ENCODE measurements at regions not wholly inside any gene's neighbourhood (a gene's known extent, or its start where the extent isn't known, plus 50 kb on each side); places are given as distances from the start of the nearest gene placed in this dataset.

DNA sequence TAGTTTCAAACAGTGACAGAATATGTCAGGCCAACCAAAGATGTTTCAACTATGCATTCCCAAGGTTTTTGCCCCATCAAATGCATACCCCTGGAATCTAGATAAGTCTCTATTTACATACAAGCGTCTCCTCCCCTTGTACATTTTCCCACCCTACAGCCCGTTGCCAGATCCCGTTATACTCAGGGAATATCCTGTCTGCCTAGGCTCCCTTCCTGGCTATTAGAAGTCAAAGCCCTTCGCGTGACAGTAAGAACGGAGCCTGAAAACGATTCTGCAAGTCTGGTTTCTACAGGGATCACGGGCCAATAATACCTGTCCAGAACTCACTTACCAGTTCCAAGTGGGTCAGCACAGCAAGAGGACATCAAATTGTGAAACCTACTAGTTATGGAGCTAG, 134.8 kb downstream of the LACC1 start:
- no peaks in the 10 kb centered on the region for H3K4me1 ChIP-seq (ENCODE audit: control insufficient read depth, extremely low read depth, insufficient read depth, low read length)
- H3K4me3 ChIP-seq (replicated peaks in 1 of 4; ENCODE audit: control extremely low read depth in 1 of 4, insufficient read depth in 1 of 4, low read depth in 3 of 4, low read length in 4 of 4): no peak overlapping the region
- no peak overlapping the region for H3K4me2 ChIP-seq (ENCODE audit: extremely low read depth, insufficient read depth, low read length)
- no peaks in the 10 kb centered on the region for H4K20me1 ChIP-seq (ENCODE audit: control insufficient read depth, extremely low read depth, insufficient read depth, low read length)
- H3K79me2 ChIP-seq (ENCODE audit: control insufficient read depth, insufficient read depth, low read length): no peaks in the 10 kb centered on the region
- no peaks in the 10 kb centered on the region for H3K36me3 ChIP-seq (ENCODE audit: control insufficient read depth, insufficient read depth, low read length)
- no peak for DNase-seq (ENCODE audit: low read depth in 2 of 2)
- H3K27ac ChIP-seq (ENCODE audit: insufficient read depth, low read length): no peak overlapping the region
- H3K27me3 ChIP-seq (ENCODE audit: control insufficient read depth, insufficient read depth, low read length): no peaks in the 10 kb centered on the region
- TF ChIP-seq CTCF (conservative IDR thresholded peaks at IDR 0.05 in 1 of 2, IDR thresholded peaks at IDR 0.05 in 1 of 2; ENCODE audit: low read depth in 1 of 2, low read length in 2 of 2) (no peak), EZH2 (IDR thresholded peaks at IDR 0.05; ENCODE audit: low read length, missing control alignments) (no peak)
- no peak overlapping the region for H2AFZ ChIP-seq (ENCODE audit: low read length)
- no peaks in the 10 kb centered on the region for H3K9me3 ChIP-seq (ENCODE audit: control insufficient read depth, insufficient read depth, low read depth, low read length)
- H3K9ac ChIP-seq (ENCODE audit: insufficient read depth, low read length): no peak overlapping the region

DNA sequence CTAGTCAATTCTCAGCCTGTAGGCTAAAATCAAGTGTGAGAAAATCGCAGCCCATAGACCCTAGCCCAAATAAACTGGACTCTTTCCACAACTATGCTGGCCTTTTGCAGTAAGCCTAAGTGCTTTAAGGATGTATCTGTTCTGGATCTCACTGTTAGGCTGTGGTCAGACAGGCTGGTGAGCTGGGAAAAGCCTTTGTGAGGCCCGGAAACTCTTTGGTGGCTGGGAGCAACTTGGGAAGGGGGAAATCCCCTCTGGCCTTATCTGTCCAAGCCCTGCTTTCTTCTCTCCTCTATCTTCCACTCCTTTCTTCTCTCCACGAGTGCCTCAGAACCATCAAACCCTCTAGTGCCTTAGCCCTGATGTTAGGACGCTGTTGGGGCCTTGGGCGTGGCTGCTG, 135.4 kb downstream of the LACC1 start:
- DNase-seq (ENCODE audit: low read depth in 2 of 2): no peak
- no peaks in the 10 kb centered on the region for H3K27me3 ChIP-seq (ENCODE audit: control insufficient read depth, insufficient read depth, low read length)
- no peak for TF ChIP-seq CTCF (conservative IDR thresholded peaks at IDR 0.05 in 1 of 2, IDR thresholded peaks at IDR 0.05 in 1 of 2; ENCODE audit: low read depth in 1 of 2, low read length in 2 of 2)
- no peak overlapping the region for H2AFZ ChIP-seq (ENCODE audit: low read length)
- no peaks in the 10 kb centered on the region for H3K79me2 ChIP-seq (ENCODE audit: control insufficient read depth, insufficient read depth, low read length)
- no peak overlapping the region for H3K27ac ChIP-seq (ENCODE audit: insufficient read depth, low read length)
- no peaks in the 10 kb centered on the region for H3K36me3 ChIP-seq (ENCODE audit: control insufficient read depth, insufficient read depth, low read length)
- no peaks in the 10 kb centered on the region for H4K20me1 ChIP-seq (ENCODE audit: control insufficient read depth, extremely low read depth, insufficient read depth, low read length)
- H3K9ac ChIP-seq (ENCODE audit: insufficient read depth, low read length): no peak overlapping the region
- H3K9me3 ChIP-seq (ENCODE audit: control insufficient read depth, insufficient read depth, low read depth, low read length): no peaks in the 10 kb centered on the region
- H3K4me1 ChIP-seq (ENCODE audit: control insufficient read depth, extremely low read depth, insufficient read depth, low read length): no peaks in the 10 kb centered on the region
- H3K4me2 ChIP-seq (ENCODE audit: extremely low read depth, insufficient read depth, low read length): no peak overlapping the region
- no peak overlapping the region for H3K4me3 ChIP-seq (replicated peaks in 1 of 4; ENCODE audit: control extremely low read depth in 1 of 4, insufficient read depth in 1 of 4, low read depth in 3 of 4, low read length in 4 of 4)

GRCh38 chr13:44015811-44016210, 136.1 kb downstream of the LACC1 start:
- Histone ChIP-seq H3K9ac (ENCODE audit: insufficient read depth, low read length) (no peak overlapping the region), H3K9me3 (ENCODE audit: control insufficient read depth, insufficient read depth, low read depth, low read length) (no peaks in the 10 kb centered on the region), H3K27me3 (ENCODE audit: control insufficient read depth, insufficient read depth, low read length) (no peaks in the 10 kb centered on the region), H4K20me1 (ENCODE audit: control insufficient read depth, extremely low read depth, insufficient read depth, low read length) (no peaks in the 10 kb centered on the region), H3K4me3 (replicated peaks in 1 of 4; ENCODE audit: control extremely low read depth in 1 of 4, insufficient read depth in 1 of 4, low read depth in 3 of 4, low read length in 4 of 4) (no peak overlapping the region), H3K79me2 (ENCODE audit: control insufficient read depth, insufficient read depth, low read length) (no peaks in the 10 kb centered on the region), H3K27ac (ENCODE audit: insufficient read depth, low read length) (no peak overlapping the region), H3K4me2 (ENCODE audit: extremely low read depth, insufficient read depth, low read length) (no peak overlapping the region), H3K4me1 (ENCODE audit: control insufficient read depth, extremely low read depth, insufficient read depth, low read length) (no peaks in the 10 kb centered on the region), H3K36me3 (ENCODE audit: control insufficient read depth, insufficient read depth, low read length) (no peaks in the 10 kb centered on the region), H2AFZ (ENCODE audit: low read length) (no peak overlapping the region)
- DNase-seq (ENCODE audit: low read depth in 2 of 2): no peak
- no peak for TF ChIP-seq CTCF (conservative IDR thresholded peaks at IDR 0.05 in 1 of 2, IDR thresholded peaks at IDR 0.05 in 1 of 2; ENCODE audit: low read depth in 1 of 2, low read length in 2 of 2)
- no peak for TF ChIP-seq EZH2 (IDR thresholded peaks at IDR 0.05; ENCODE audit: low read length, missing control alignments)

Data from fibroblast of lung (primary cell).